IPS DF 6.9 (cell line): ENCODE measurements at regions not wholly inside any gene's neighbourhood (a gene's known extent, or its start where the extent isn't known, plus 50 kb on each side); places are given as distances from the start of the nearest gene placed in this dataset.

ENCODE experiments used
- DNase-seq: peaks from one replicate; pipeline ENCODE4 v3.0.0-alpha.2; 2013; ENCODE audit warnings: low read depth, low spot score
- H3K27ac ChIP-seq: one replicate; pipeline ENCODE4 v1.5.1; 2013; ENCODE audit warnings: low read length, control low read depth
- H3K27me3 ChIP-seq: 2 replicates; pipeline ENCODE4 v1.6.1; 2013; ENCODE audit warnings: mild to moderate bottlenecking, low read length; ENCODE audit not compliant: control insufficient read depth, insufficient read depth
- H3K36me3 ChIP-seq: 2 replicates; pipeline ENCODE4 v1.6.1; 2013; ENCODE audit warnings: low read length; ENCODE audit not compliant: control insufficient read depth, insufficient read depth
- H3K4me1 ChIP-seq: 2 replicates; pipeline ENCODE4 v1.6.1; 2013; ENCODE audit warnings: low read length; ENCODE audit not compliant: control insufficient read depth, insufficient read depth
- H3K4me3 ChIP-seq: 2 replicates; pipeline ENCODE4 v1.5.1; 2013; ENCODE audit warnings: mild to moderate bottlenecking, low read length
- H3K9me3 ChIP-seq: 2 replicates; pipeline ENCODE4 v1.6.1; 2013; ENCODE audit warnings: low read length, inconsistent platforms; ENCODE audit not compliant: control insufficient read depth, insufficient read depth
- WGBS: extraction: QIAGEN DNeasy Blood & Tissue Kit; methylation state at CpG from one replicate; pipeline ENCODE4 v1.1.7; 2013; ENCODE audit warnings: mixed read lengths, missing lambda C conversion rate; ENCODE audit not compliant: insufficient read length, insufficient coverage; 5-methylcytosine and 5-hydroxymethylcytosine counted together

- Histone ChIP-seq H3K27ac (no peak overlapping the region), H3K4me1 (no peaks in the 10 kb centered on the region), H3K4me3 (no peak overlapping the region), H3K36me3 (no peaks in the 10 kb centered on the region), H3K9me3 (no peaks in the 10 kb centered on the region), H3K27me3 (no peaks in the 10 kb centered on the region)
- WGBS: no CpG with 5 or more reads among the region's 3 CpGs
- DNase-seq: no peak
Observed at GRCh38 chr11:87430821-87431220, 393.1 kb downstream of the TMEM135 start.

- no peak overlapping the region for H3K4me3 ChIP-seq
- no peaks in the 10 kb centered on the region for H3K9me3 ChIP-seq
- H3K36me3 ChIP-seq: no peaks in the 10 kb centered on the region
- no peak for DNase-seq
- no peaks in the 10 kb centered on the region for H3K4me1 ChIP-seq
- no peak overlapping the region for H3K27ac ChIP-seq
- WGBS: no CpG with 5 or more reads among the region's 3 CpGs
- H3K27me3 ChIP-seq: no peaks in the 10 kb centered on the region
Observed at GRCh38 chr11:87429996-87430395, 392.3 kb downstream of the TMEM135 start.

- H3K9me3 ChIP-seq: no peaks in the 10 kb centered on the region
- H3K27ac ChIP-seq: no peak overlapping the region
- no peaks in the 10 kb centered on the region for H3K27me3 ChIP-seq
- no peak overlapping the region for H3K4me3 ChIP-seq
- DNase-seq: no peak
- no CpG with 5 or more reads among the region's 1 CpG for WGBS
- H3K36me3 ChIP-seq: no peaks in the 10 kb centered on the region
- no peaks in the 10 kb centered on the region for H3K4me1 ChIP-seq
Observed at GRCh38 chr11:87428266-87428665, 390.5 kb downstream of the TMEM135 start.

- no peaks in the 10 kb centered on the region for H3K27me3 ChIP-seq
- H3K36me3 ChIP-seq: no peaks in the 10 kb centered on the region
- DNase-seq: no peak
- H3K4me3 ChIP-seq: no peak overlapping the region
- WGBS: no CpG with 5 or more reads among the region's 1 CpG
- H3K4me1 ChIP-seq: no peaks in the 10 kb centered on the region
- no peaks in the 10 kb centered on the region for H3K9me3 ChIP-seq
- H3K27ac ChIP-seq: no peak overlapping the region
Observed at GRCh38 chr11:87425943-87426342, 388.2 kb downstream of the TMEM135 start.

GRCh38 chr11:87425391-87425790 lies 387.7 kb downstream of the TMEM135 start:
- DNase-seq: no peak
- H3K36me3 ChIP-seq: no peaks in the 10 kb centered on the region
- H3K9me3 ChIP-seq: no peaks in the 10 kb centered on the region
- no CpG with 5 or more reads among the region's 5 CpGs for WGBS
- no peaks in the 10 kb centered on the region for H3K4me1 ChIP-seq
- H3K27ac ChIP-seq: no peak overlapping the region
- no peaks in the 10 kb centered on the region for H3K27me3 ChIP-seq
- H3K4me3 ChIP-seq: no peak overlapping the region

GRCh38 chr11:87423161-87423560 lies 385.4 kb downstream of the TMEM135 start:
- Histone ChIP-seq H3K4me3 (no peak overlapping the region), H3K27ac (no peak overlapping the region), H3K27me3 (no peaks in the 10 kb centered on the region), H3K4me1 (no peaks in the 10 kb centered on the region), H3K36me3 (no peaks in the 10 kb centered on the region), H3K9me3 (no peaks in the 10 kb centered on the region)
- WGBS: no CpG with 5 or more reads among the region's 3 CpGs
- no peak for DNase-seq

- Histone ChIP-seq H3K27ac (no peak overlapping the region), H3K27me3 (no peaks in the 10 kb centered on the region), H3K9me3 (no peaks in the 10 kb centered on the region), H3K4me1 (no peaks in the 10 kb centered on the region), H3K36me3 (no peaks in the 10 kb centered on the region), H3K4me3 (no peak overlapping the region)
- WGBS: no CpG with 5 or more reads among the region's 3 CpGs
- no peak for DNase-seq
Observed at GRCh38 chr11:87422566-87422965, 384.8 kb downstream of the TMEM135 start.

- Histone ChIP-seq H3K27me3 (no peaks in the 10 kb centered on the region), H3K36me3 (no peaks in the 10 kb centered on the region), H3K27ac (no peak overlapping the region), H3K9me3 (no peaks in the 10 kb centered on the region), H3K4me1 (no peaks in the 10 kb centered on the region), H3K4me3 (no peak overlapping the region)
- DNase-seq: peak; percentile 89
- no CpG with 5 or more reads among the region's 2 CpGs for WGBS
Observed at GRCh38 chr11:87421422-87421821, 383.7 kb downstream of the TMEM135 start.

- no peak for DNase-seq
- no peaks in the 10 kb centered on the region for H3K9me3 ChIP-seq
Observed at GRCh38 chr11:87417951-87418350, 380.2 kb downstream of the TMEM135 start.

GRCh38 chr11:87405843-87406242 lies 368.1 kb downstream of the TMEM135 start:
- no CpG with 5 or more reads among the region's 3 CpGs for WGBS
- Histone ChIP-seq H3K9me3 (no peaks in the 10 kb centered on the region), H3K27me3 (no peaks in the 10 kb centered on the region), H3K36me3 (no peaks in the 10 kb centered on the region), H3K27ac (no peak overlapping the region), H3K4me1 (no peaks in the 10 kb centered on the region), H3K4me3 (no peak overlapping the region)
- DNase-seq: no peak

More at GRCh38 chr11:87417951-87418350, 380.2 kb downstream of the TMEM135 start:
- H3K27me3 ChIP-seq: no peaks in the 10 kb centered on the region
- no peak overlapping the region for H3K27ac ChIP-seq
- no peaks in the 10 kb centered on the region for H3K4me1 ChIP-seq
- no peak overlapping the region for H3K4me3 ChIP-seq
- H3K36me3 ChIP-seq: no peaks in the 10 kb centered on the region

- no peak for DNase-seq
- H3K27me3 ChIP-seq: no peaks in the 10 kb centered on the region
- no CpG with 5 or more reads among the region's 2 CpGs for WGBS
- H3K27ac ChIP-seq: no peak overlapping the region
- no peak overlapping the region for H3K4me3 ChIP-seq
- no peaks in the 10 kb centered on the region for H3K4me1 ChIP-seq
- no peaks in the 10 kb centered on the region for H3K36me3 ChIP-seq
- no peaks in the 10 kb centered on the region for H3K9me3 ChIP-seq
Observed at GRCh38 chr11:87405356-87405755, 367.6 kb downstream of the TMEM135 start.
